Colonic mucosa (tissue), 4 donors: ENCODE measurements at regions not wholly inside any gene's neighbourhood (a gene's known extent, or its start where the extent isn't known, plus 50 kb on each side); places are given as distances from the start of the nearest gene placed in this dataset.

Experiments used
- DNase-seq: peaks from one replicate; pipeline ENCODE4 v3.0.0-alpha.2; 2020
- H3K27ac ChIP-seq: fragments of 200-600 bp; one replicate; pipeline ENCODE4 v1.8.0; 2021
- H3K27me3 ChIP-seq: fragments of 200-600 bp; one replicate; pipeline ENCODE4 v1.8.0; 2021
- H3K36me3 ChIP-seq: fragments of 200-600 bp; one replicate; pipeline ENCODE4 v1.8.0; 2021
- H3K4me1 ChIP-seq: fragments of 200-600 bp; one replicate; pipeline ENCODE4 v1.8.0; 2021; ENCODE audit warnings: mild to moderate bottlenecking
- H3K4me3 ChIP-seq: fragments of 200-600 bp; one replicate; pipeline ENCODE4 v1.8.0; 2021
- H3K9ac ChIP-seq, 2 donors: one replicate each; pipeline ENCODE4 v1.7.0; 2013; ENCODE audit warnings: control low read depth in 2 of 2, low read depth in 2 of 2, low read length in 2 of 2
- H3K9me3 ChIP-seq: fragments of 200-600 bp; one replicate; pipeline ENCODE4 v1.8.0; 2021
- intact Hi-C: fragments of 100-400 bp; cut with DNase I; formaldehyde crosslinking; loops from one replicate; pipeline ENCODE4 v1.14.1; 2022
- TF ChIP-seq, protein P1 (sequence below): fragments of 200-600 bp; IDR thresholded peaks from one replicate; pipeline ENCODE4 v1.8.0; 2022; ENCODE audit warnings: antibody characterized with exemption, mild to moderate bottlenecking
- donor health status: healthy.
- donor health status: DM: no; HTN: no; CAD: no.
- donor health status: DM: no; HTN: no; CAD: no.

DNA sequence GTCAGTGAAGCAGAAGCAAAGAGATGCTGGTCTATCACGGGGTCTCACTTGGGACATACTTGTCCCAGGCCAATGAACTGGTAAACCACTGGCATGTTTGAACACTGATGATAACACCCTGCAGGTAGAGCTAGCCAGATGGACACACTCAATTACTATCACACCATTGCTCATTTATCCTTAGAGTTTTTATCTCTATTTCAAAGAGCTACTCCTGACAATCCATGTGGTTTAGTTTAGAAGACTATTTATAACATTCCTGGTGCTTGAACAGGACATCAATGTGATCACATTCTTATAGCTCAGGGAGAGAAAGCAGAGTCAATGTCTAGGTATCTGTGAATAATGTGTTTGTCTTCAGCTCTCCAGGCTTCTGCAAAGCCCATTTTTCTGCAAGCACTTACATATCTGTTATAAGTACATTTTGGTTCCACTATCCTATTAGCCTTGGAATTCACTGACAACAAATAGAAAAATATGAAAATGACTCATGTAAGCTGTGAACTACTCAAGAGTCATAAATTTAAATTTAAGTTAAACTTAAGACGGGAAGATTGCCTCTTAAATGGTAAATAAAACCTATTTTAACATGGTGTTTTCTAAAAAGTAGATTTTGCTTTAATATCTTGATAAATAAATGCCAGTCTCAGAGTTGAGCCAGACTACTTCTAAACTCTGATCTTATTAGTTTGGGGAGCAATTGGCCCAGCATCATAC lies 106.7 kb upstream of the MBL2 start:
- H3K4me1 ChIP-seq: no peaks in the 10 kb centered on the region
- TF ChIP-seq, protein P1, sequence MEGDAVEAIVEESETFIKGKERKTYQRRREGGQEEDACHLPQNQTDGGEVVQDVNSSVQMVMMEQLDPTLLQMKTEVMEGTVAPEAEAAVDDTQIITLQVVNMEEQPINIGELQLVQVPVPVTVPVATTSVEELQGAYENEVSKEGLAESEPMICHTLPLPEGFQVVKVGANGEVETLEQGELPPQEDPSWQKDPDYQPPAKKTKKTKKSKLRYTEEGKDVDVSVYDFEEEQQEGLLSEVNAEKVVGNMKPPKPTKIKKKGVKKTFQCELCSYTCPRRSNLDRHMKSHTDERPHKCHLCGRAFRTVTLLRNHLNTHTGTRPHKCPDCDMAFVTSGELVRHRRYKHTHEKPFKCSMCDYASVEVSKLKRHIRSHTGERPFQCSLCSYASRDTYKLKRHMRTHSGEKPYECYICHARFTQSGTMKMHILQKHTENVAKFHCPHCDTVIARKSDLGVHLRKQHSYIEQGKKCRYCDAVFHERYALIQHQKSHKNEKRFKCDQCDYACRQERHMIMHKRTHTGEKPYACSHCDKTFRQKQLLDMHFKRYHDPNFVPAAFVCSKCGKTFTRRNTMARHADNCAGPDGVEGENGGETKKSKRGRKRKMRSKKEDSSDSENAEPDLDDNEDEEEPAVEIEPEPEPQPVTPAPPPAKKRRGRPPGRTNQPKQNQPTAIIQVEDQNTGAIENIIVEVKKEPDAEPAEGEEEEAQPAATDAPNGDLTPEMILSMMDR: no peak
- H3K27ac ChIP-seq: no peak overlapping the region
- H3K9ac ChIP-seq: no peak overlapping the region
- intact Hi-C loops: no loop called here
- no peak overlapping the region for H3K4me3 ChIP-seq
- H3K36me3 ChIP-seq: no peaks in the 10 kb centered on the region
- no peaks in the 10 kb centered on the region for H3K9me3 ChIP-seq
- DNase-seq: no peak
- H3K27me3 ChIP-seq: no peaks in the 10 kb centered on the region

GRCh38 chr10:52877451-52877850 lies 104.9 kb upstream of the MBL2 start:
- H3K36me3 ChIP-seq: no peaks in the 10 kb centered on the region
- no peak overlapping the region for H3K9ac ChIP-seq
- intact Hi-C loops: no loop called here
- H3K27ac ChIP-seq: no peak overlapping the region
- H3K9me3 ChIP-seq: no peaks in the 10 kb centered on the region
- no peak overlapping the region for H3K4me3 ChIP-seq
- H3K4me1 ChIP-seq: no peaks in the 10 kb centered on the region
- TF ChIP-seq, protein P1: no peak
- DNase-seq: no peak
- no peaks in the 10 kb centered on the region for H3K27me3 ChIP-seq

- Histone ChIP-seq H3K36me3 (no peaks in the 10 kb centered on the region), H3K4me1 (no peaks in the 10 kb centered on the region), H3K9me3 (no peaks in the 10 kb centered on the region), H3K4me3 (no peak overlapping the region), H3K27me3 (no peaks in the 10 kb centered on the region), H3K27ac (no peak overlapping the region), H3K9ac (no peak overlapping the region)
- TF ChIP-seq, protein P1: no peak
- DNase-seq: no peak
- intact Hi-C loops: no loop called here
Measured at GRCh38 chr10:52875336-52875735, 102.8 kb upstream of the MBL2 start.

DNA sequence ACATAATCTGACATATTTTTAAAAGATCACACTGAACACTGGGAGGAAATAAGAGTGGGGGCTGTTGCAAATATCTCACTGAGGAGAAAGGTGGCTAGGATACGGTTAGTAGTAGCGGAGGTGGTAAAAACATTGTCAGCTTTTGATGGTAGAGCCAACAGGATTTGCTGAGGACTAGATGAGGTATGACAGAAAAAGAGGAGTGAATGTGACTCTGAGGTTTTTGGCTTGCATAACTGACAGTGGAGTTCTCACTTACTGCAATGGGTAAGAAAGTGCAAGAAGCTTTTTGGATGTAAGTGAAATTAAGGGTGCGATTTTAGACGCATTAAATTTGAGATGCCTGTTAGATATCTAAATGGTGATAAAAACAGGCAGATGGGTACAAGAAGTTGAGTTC lies 102.0 kb upstream of the MBL2 start:
- Histone ChIP-seq H3K4me3 (no peak overlapping the region), H3K27me3 (no peaks in the 10 kb centered on the region), H3K4me1 (no peaks in the 10 kb centered on the region), H3K9ac (no peak overlapping the region), H3K27ac (no peak overlapping the region), H3K36me3 (no peaks in the 10 kb centered on the region), H3K9me3 (no peaks in the 10 kb centered on the region)
- TF ChIP-seq, protein P1: no peak
- DNase-seq: no peak
- intact Hi-C loops: no loop called here

DNA sequence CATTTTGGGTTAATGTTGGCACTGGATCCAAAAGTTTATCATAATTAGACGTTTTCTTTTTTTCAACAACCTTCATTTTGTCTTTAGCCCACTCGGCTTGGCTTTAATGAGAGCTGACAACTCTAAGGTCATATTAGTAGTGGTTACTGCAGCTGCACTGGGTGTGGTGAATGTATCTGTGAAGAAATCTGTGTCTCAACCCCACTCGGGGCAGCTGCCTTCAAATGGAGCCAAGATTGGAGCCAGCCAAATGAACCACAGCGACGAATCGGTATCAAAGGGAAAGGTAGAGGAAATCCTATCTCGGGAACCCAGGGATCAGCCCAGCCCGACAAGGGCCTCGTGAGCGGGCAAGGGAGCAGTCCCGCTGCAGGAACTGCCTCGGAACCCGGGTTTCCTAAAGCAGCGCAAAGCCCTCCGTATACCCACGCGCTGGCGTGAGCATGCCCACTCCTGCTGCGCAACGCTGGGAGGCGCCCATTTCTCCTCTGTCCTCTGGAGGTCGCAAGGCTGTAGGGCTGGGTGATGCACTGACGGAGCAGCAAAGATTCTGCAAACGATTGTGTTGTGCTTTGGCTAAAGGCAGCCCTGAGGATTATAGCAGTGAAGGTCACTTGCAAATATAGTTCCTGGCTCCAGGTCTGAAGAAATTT lies 98.7 kb upstream of the MBL2 start:
- intact Hi-C loops: no loop called here
- Histone ChIP-seq H3K4me1 (no peaks in the 10 kb centered on the region), H3K36me3 (no peaks in the 10 kb centered on the region), H3K9me3 (no peaks in the 10 kb centered on the region), H3K9ac (no peak overlapping the region), H3K4me3 (no peak overlapping the region), H3K27me3 (no peaks in the 10 kb centered on the region), H3K27ac (no peak overlapping the region)
- no peak for DNase-seq
- TF ChIP-seq, protein P1: no peak
